Loucy (cell line): ENCODE measurements at regions not wholly inside any gene's neighbourhood (a gene's known extent, or its start where the extent isn't known, plus 50 kb on each side); places are given as distances from the start of the nearest gene placed in this dataset.
"Not testable (repeated sequence)": the region's sequence is repeated elsewhere in the genome, so short reads cannot be mapped to it uniquely, and the experiment has no call there.

Experiments
- EZH2phosphoT487 ChIP-seq: fragments of 200-600 bp; IDR thresholded peaks from 2 replicates; pipeline ENCODE4 v1.6.1; 2018; ENCODE audit warnings: antibody characterized with exemption, mild to moderate bottlenecking, moderate library complexity, borderline replicate concordance
- TF ChIP-seq, protein P1 (sequence below): fragments of 200-600 bp; sonication (generic); conservative IDR thresholded peaks from 2 replicates; pipeline ENCODE4 v1.5.1; 2014; ENCODE audit warnings: mild to moderate bottlenecking, antibody characterized with exemption, low read length

DNA sequence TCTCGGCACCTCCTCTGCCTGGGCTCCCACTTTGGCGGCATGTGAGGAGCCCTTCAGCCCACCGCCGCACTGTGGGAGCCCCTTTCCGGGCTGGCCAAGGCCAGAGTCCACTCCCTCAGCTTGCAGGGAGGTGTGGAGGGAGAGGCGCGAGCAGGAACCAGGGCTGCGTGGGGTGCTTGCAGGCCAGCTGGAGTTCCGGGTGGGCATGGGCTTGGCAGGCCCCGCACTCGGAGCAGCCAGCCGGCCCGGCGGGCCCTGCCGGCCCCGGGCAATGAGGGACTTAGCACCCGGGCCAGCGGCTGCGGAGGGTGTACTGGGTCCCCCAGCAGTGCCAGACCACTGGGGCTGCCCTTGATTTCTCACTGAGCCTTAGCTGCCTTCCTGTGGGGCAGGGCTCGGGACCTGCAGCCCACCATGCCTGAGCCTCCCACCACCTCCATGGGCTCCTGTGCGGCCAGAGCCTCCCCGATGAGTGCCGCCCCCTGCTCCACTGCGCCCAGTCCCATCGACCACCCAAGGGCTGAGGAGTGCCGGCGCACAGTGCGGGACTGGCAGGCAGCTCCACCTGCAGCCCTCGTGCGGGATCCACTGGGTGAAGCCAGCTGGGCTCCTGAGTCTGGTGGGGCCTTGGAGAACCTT, 361.9 kb upstream of the API5 start:
- TF ChIP-seq, protein P1, sequence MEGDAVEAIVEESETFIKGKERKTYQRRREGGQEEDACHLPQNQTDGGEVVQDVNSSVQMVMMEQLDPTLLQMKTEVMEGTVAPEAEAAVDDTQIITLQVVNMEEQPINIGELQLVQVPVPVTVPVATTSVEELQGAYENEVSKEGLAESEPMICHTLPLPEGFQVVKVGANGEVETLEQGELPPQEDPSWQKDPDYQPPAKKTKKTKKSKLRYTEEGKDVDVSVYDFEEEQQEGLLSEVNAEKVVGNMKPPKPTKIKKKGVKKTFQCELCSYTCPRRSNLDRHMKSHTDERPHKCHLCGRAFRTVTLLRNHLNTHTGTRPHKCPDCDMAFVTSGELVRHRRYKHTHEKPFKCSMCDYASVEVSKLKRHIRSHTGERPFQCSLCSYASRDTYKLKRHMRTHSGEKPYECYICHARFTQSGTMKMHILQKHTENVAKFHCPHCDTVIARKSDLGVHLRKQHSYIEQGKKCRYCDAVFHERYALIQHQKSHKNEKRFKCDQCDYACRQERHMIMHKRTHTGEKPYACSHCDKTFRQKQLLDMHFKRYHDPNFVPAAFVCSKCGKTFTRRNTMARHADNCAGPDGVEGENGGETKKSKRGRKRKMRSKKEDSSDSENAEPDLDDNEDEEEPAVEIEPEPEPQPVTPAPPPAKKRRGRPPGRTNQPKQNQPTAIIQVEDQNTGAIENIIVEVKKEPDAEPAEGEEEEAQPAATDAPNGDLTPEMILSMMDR = not testable (repeated sequence)
- TF ChIP-seq EZH2phosphoT487 = not testable (repeated sequence)
